Right renal cortex interstitium (tissue), 3 donors: ENCODE measurements at regions not wholly inside any gene's neighbourhood (a gene's known extent, or its start where the extent isn't known, plus 50 kb on each side); places are given as distances from the start of the nearest gene placed in this dataset.

Experiments used
- DNase-seq, 3 donors: peaks; one replicate each; pipeline ENCODE4 v3.0.0-alpha.2; 2013; ENCODE audit warnings: low read depth in 3 of 3, low spot score in 2 of 3

DNA sequence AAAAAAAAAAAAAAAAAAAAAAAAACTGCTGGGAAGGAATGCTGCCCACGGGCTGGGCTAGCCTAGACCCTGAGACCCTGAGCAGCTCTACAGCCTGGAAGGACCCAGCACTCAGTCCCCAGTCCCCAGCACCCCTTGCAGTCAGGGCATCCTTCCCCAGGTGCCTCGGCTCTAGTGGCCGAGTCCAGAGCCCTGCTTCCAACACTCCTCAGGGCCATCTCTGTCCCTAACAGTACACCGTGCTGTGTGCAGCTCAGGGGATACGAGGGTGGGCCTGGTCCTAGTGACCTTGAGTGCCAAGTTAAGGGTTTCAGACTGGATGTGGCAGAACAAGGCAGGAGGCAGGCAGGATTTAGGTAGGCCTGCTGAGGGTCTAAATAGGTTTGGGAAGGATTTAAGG is 50.2 kb upstream of the LRP8 start:
- no peak for DNase-seq

DNA sequence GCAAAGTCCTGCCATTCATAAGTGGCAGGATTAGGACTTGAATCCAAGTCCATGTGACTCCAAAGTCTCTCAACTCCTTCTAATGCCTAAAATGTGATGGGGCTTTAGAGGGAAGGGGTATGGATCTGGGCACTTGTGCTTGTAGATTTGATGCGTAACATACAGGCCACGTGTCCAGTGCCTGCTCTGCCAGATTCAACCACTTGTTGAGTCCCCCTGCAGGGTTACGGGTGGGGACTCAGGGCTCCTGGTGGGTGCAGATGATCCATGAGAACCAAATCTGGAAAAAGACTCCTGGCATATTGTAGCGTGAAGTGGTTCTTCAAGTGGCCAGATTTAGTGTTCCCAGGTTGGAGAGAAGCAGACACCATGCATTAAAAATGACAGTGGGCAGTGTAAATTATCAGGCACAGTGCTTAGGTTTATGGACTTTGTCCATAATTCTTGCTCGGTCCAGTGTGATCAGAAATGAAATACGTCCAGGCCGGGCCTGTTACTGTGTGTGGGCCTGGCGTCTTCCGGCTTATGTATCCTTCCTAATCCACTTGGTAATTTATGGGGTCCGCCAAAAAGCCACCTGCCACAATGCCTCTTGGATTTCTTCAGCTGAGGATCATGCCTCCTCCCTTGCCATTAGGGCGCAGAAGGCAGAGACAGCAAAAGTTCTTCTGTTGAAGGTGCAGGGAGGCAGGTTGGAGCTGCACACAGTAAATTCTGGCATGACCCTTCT is 51.2 kb upstream of the LRP8 start:
- peak in 2 of 3 donors; percentile 27 to 46 for DNase-seq

GRCh38 chr1:53379662-53380002 is 51.8 kb upstream of the LRP8 start:
- no peak for DNase-seq

DNA sequence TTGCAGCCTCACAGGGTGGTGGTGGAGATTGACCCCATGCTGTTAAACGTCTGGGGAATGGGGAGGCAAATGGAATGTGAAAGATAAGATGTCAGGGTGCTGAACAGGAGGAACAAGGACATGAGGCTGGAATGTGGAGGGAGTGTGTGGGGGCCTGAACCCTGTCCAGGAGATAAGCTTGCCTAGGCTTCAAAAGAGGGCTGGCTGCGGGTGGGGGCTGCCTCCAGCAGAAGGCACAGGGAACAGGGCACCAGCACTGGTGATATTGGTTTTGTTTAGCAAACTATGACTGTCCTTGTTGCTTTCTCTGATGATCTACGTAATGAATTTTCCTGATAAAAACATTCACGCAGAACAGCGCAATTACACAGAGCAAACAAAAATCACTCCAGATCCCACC is 52.4 kb upstream of the LRP8 start:
- no peak for DNase-seq

DNA sequence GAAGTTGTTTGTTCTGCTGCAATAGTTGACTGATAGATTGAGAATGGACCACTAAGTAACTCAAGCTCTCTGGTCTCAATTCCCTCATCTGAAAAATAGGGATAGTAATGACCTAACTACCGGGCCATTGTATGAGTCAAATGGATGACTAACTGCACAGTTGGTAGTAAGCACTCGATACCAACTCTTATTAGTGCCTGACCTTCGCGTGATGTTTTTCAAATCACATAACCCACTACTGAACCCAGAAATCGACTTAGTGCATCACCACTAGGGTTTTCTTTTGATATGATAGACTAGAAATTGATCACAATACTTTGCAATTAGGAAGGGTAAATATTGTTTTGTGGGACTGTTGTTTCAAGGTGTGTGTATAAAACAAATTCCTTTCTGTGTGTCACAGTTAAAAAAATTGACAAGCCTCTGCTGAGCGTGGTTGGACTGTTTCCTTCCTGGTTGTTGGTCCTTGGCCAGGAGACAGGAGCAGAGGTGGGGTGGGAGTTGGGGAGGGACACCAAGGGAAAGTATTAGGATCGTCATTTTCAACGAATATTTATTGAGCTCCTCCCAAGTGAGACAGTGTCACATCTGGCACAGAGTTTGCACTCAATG is 54.0 kb upstream of the LRP8 start:
- DNase-seq, result no peak

- DNase-seq, result no peak
Observed at GRCh38 chr1:53383136-53383870, 55.4 kb upstream of the LRP8 start.

GRCh38 chr1:53384796-53385195 is 56.9 kb upstream of the LRP8 start:
- no peak for DNase-seq

DNA sequence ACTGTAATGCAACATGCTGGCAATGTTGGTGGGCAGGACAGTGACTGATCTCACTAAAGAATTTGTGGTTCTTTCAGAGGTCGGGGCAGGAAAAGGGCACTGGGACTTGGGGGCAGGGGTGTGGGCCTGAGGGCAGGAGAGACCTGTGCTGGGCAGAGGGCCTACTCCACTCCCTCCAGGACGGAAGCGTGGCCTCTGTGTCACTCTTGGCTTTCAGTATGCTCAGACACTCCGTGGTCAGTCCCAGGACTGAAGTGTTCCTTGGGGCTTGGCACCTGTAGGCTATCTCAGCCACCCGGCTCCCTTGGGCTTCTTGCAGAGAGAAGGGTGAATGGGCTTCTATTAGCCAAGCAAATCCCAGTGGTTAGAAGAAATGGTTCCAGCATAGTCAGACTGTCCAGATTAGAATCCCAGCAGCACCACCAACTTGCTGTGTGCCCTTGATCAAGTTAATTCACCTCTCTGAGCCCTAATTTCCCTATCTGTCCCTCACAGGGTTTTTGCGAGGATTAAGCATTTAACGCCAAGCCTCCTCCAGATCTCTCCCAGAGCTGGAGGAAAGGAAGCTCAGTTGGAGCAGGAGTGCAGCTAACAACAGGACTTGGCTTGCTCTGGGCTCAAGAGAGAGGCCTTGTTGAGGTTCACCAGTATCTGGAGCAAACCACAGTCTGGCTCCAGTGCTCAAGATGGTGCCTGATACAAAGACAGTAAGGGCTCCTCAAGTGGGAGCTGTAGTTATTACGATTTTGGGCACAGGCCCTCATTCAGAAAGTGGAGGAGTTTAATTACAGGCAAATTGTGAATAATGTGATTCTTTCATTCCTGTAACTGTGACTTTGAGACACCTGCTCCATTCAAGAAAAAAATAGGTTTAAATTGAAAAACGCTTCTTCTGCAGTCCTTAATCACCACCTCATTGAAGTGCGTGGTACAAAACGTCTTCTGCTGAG is 57.7 kb upstream of the LRP8 start:
- no peak for DNase-seq

GRCh38 chr1:53388963-53389362 is 61.1 kb upstream of the LRP8 start:
- DNase-seq, result no peak

- DNase-seq, result no peak
Observed at GRCh38 chr1:53390261-53390660, 62.4 kb upstream of the LRP8 start.

DNA sequence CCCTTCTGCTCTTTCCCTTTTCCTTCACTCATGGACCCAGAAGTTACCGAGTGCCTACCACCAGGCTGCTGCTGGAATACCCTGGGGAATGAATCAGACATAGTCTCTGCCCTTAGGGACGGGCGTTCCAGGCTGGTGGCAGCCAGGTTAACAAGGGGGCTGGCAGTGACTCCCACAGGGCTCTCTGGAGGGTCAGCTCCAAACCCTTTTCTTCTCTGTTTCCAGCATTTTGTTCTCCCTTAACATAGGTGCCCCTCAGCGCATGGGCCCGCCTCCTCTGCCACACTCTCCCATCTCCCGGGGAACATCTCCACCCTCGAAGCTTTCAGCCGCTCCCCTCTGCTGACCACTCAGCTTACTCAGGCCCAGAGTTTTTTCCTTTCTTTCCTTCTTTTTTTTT is 62.9 kb upstream of the LRP8 start:
- no peak for DNase-seq

DNA sequence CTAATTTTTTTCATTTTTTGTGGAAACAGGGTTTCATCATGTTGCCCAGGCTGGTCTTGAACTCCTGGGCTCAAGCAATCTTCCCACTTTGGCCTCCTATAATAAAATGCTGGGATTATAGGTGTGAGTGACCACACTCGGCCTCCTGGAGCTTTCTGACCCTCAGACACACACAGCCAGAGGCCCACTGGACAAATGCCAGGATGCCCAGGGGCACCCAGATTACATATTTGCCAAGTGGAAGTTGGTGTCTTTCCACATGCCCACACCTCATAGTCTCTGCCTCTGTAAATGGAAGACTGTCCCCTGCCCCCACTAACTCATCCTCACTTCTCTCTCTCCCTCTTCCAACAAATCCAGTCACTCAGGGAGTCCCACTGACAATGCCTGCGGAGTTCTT is 63.4 kb upstream of the LRP8 start:
- no peak for DNase-seq

DNA sequence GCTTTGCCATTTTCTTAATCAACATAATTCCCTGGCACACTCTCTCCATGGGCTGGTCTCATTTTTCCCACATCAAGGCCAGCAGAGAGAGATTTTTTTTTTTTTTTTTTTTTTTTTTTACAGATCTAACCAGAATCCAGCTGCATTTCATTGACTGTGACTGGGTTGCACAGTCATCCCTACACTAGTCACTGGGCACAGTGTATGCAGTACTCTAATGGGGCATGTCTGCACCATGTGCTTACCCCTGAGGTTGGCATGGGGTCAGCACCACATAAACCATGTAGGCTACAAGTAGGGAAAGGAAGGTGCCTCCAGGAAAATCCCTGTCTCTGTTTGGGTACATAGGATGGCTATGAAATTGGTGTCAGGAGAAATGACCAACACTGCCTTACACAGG is 64.1 kb upstream of the LRP8 start:
- DNase-seq, result no peak

- DNase-seq, result no peak
Observed at GRCh38 chr1:53392460-53392859, 64.6 kb upstream of the LRP8 start.

DNA sequence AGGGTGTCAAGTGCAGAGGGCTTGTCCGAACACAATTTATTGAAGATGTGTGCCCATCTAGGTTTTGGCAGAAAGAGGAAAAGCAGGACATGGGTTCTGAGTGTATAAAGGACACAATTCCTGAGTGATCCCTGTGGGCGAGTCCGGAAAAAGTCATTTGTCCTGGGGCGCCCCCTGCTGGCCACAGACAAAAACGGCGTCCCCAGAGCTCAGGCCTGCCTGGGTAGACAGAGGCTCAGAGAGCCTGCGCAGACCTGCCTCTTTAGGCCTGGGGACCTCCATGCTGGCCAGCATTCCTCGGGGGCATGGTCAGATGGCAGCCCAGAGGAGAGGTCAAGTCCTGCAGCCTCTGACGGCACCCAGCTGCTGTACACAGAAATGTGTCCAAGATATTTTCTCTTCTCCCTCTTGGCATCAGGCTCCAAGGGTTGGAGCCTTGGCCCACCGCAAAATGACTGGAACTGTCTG is 65.5 kb upstream of the LRP8 start:
- DNase-seq, result peak; percentile 40 to 69 (median 59)

GRCh38 chr1:53394306-53394705 is 64.9 kb upstream of the DMRTB1 start:
- DNase-seq, result no peak

- DNase-seq, result no peak
Observed at GRCh38 chr1:53395671-53396215, 63.5 kb upstream of the DMRTB1 start.

DNA sequence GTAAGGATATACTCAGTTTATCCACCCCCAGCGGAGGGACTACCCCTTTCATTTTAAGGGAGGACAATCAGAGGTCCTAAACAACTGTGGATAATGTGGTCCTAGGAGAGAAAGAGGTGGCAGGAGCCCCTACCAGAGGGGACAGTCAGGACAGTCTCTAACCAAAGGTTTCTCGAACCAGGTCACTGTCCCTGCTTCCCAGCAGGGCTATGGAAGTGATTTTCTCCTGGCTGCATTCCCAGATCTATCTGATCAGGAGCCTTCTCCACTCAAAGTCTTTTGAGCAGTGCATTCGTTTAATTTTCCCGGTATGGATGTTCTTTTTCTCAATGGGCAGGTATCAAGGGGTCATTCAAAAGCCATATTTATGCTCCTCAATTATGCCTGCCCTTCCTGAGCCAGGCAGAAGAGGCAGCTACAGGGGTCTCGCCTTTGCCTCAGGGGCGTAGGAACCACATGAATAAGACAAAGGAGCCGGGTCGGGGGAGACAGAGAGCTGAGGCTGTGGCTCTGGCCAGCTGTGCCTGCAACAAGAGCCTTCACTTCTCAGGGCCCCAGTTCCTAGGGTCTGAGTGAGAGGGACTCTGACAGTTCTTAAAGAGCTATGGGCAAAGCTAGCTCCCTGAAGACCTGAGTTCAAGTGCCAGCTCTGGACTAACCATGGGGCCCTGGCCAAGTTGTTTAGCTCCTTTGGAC is 62.5 kb upstream of the DMRTB1 start:
- DNase-seq, result no peak

DNA sequence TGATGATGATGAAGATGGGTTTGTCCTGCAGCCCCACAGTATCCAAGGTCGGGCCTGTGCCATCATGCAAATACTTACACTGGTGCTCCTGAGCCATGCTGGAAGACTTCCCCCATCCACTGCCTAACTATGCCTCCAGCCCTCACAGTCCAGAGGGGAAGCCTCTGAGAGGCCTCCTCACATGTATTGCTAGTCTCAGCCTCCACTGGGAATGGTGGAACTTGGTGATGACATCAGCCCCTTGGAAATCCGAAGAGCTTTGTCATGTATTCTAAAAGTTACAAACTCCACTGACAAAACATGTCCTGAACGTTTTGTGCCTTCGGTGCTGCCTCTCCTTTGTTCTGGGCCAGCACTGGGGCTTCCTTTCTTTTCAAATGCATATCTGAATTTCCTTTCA is 61.1 kb upstream of the DMRTB1 start:
- no peak for DNase-seq
